Kidney epithelial cell (primary cell): ENCODE measurements at regions not wholly inside any gene's neighbourhood (a gene's known extent, or its start where the extent isn't known, plus 50 kb on each side); places are given as distances from the start of the nearest gene placed in this dataset.

Experiments
- DNase-seq: peaks from one replicate; pipeline ENCODE4 v3.0.0-alpha.2; 2010; ENCODE audit warnings: low read depth
- H3K27me3 ChIP-seq: 2 replicates; pipeline ENCODE4 v1.6.0; 2011; ENCODE audit warnings: low read length; ENCODE audit not compliant: control insufficient read depth, insufficient read depth
- H3K36me3 ChIP-seq: 2 replicates; pipeline ENCODE4 v1.5.1; 2011; ENCODE audit warnings: low read length; ENCODE audit not compliant: control insufficient read depth, insufficient read depth
- H3K4me3 ChIP-seq: 2 replicates; pipeline ENCODE4 v1.5.1; 2011; ENCODE audit warnings: low read depth, mild to moderate bottlenecking, control low read depth, low read length
- CTCF ChIP-seq: IDR thresholded peaks from 2 replicates; pipeline ENCODE4 v1.5.1; 2011; ENCODE audit warnings: mild to moderate bottlenecking, moderate library complexity, low read length, control low read depth, inconsistent platforms; ENCODE audit not compliant: insufficient read depth, poor library complexity, severe bottlenecking

DNA sequence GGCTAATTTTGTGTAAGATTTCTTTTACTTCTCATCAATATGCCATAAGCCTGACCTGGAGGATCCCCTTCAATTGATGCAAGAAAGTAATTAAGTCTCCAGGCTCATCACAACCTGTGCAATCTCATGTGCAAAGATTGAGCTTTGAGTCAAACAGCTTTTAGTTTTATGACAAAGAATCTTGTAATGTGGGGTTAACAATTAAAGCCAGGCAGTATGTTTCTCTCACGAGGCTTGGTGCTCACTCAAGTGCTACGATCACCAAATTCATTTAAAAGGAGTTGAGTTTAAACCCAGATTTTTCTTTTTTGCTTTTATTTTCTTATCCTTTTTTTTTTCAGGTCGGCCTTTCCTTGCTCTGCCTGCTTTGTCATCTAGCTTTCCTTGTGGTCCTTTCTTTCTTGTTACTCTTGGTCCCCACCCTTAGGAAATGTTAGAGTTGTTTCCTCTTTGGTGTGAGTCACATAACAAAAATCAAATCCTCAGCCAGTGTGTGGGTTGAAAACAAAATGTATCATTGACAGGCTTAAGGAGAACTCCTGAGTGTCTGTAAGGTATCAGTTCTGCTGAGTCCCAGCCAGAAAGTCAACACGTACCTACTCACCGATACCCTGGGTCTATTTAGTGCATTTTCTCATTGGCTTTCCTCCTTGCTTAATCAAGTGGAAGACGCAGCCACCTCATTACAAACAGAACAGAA, 1037.2 kb downstream of the ADGRL2 start:
- H3K27me3 ChIP-seq, result no peaks in the 10 kb centered on the region
- no peak for TF ChIP-seq CTCF
- DNase-seq, result peak; percentile 48
- H3K36me3 ChIP-seq, result no peaks in the 10 kb centered on the region
- H3K4me3 ChIP-seq, result no peak overlapping the region

GRCh38 chr1:82836973-82837680, 1036.4 kb downstream of the ADGRL2 start:
- H3K4me3 ChIP-seq, result no peak overlapping the region
- no peak for TF ChIP-seq CTCF
- no peaks in the 10 kb centered on the region for H3K27me3 ChIP-seq
- no peak for DNase-seq
- H3K36me3 ChIP-seq, result no peaks in the 10 kb centered on the region

DNA sequence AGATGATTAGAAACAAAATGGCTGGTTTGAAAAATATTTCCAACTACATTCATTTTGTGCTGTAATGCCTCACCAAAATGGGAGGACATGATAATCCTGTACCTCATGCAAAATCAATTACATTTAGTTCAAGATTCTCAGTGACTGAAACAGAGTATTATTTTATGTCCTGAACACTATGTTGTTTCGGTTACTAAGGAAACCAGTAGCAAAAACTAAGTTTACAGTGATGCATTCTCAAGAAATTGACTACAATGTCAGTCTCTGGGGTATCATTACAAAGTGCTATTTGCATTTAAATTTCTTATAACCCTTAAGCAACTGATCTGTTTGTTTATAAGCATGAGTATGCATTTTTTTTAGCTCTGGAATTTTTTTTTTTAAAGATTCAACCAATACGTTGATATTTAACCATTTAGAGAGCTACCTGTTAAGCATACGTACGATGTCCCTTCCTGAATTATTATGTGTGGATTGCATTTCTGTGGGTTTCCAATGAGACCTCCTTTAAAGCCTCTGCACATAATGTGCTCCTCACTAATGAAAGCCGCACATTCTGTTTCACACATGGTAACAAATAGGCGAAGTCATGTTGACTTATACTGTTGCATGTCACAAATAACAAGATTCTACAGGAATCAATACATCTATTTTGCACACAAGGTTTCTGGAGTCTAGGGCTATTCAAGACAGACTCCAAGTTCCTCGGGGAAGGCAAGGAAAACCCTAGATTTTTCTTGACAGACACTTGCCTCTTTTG, 1035.7 kb downstream of the ADGRL2 start:
- no peak for TF ChIP-seq CTCF
- Histone ChIP-seq H3K36me3 (no peaks in the 10 kb centered on the region), H3K4me3 (no peak overlapping the region), H3K27me3 (no peaks in the 10 kb centered on the region)
- DNase-seq, result no peak

DNA sequence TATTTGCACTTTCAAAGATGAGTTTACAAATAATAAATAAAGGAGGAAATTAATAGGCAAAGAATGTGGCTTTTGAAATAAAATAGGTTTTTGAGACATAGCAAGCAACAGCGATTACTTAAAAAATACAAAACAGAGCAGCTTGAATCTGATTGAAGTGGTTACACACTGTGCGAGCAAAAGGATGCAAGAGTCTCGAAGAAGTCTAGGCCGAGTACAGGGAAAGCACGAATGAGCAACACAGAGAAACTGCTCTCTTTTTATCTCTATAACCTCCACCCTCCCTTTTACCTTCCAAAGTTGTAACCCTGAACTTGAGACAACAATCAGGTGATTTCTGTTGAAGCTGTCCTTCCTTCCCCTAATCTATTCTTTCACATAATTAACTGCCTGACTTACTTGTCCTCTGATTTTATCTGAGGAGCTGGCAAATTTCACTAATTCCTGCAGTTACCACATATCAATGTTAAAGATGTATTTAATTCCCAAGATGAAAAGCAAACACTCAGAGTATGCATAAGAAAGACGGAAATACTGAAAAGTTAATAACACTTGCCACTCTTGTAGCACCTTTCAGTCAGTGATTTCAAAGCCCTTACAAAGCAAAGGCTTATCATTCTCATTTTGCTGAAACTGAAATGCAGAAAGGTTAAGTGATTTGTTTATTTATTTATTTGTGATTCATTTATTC, 1030.1 kb downstream of the ADGRL2 start:
- no peak overlapping the region for H3K4me3 ChIP-seq
- DNase-seq, result no peak
- no peak for TF ChIP-seq CTCF
- no peaks in the 10 kb centered on the region for H3K36me3 ChIP-seq
- no peaks in the 10 kb centered on the region for H3K27me3 ChIP-seq

DNA sequence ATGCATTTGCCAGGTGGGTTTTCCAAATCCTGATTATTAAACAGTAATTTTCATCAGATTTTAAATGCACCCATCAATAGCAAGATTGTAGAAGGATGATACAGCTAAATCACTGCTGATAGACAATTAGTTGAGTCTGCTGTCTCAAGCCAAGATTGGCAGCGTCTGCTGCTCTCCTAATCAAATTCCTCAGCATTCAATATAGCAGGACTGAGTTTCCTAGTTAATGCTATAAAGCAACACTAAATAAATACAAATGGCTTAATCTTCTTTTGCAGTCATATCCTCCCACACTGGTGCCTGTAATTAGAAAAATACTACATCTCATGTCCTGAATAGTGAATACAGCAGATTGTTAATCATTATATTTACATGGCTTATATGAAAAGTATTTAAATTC, 1028.8 kb downstream of the ADGRL2 start:
- no peak for DNase-seq
- no peak overlapping the region for H3K4me3 ChIP-seq
- no peaks in the 10 kb centered on the region for H3K27me3 ChIP-seq
- no peak for TF ChIP-seq CTCF
- no peaks in the 10 kb centered on the region for H3K36me3 ChIP-seq
